ENCODE measurements at regions not wholly inside any gene's neighbourhood (a gene's known extent, or its start where the extent isn't known, plus 50 kb on each side); places are given as distances from the start of the nearest gene placed in this dataset.

- Histone ChIP-seq H3K4me1 (ENCODE audit: insufficient read depth, low read length) (no peaks in the 10 kb centered on the region), H3K27me3 (ENCODE audit: control insufficient read depth in 1 of 2, insufficient read depth in 2 of 2, low read length in 2 of 2) (no peaks in the 10 kb centered on the region), H3K4me3 (ENCODE audit: low read length) (no peak overlapping the region), H3K27ac (ENCODE audit: low read depth in 1 of 2, low read length in 2 of 2) (no peak overlapping the region), H3K36me3 (ENCODE audit: insufficient read depth, low read length) (no peaks in the 10 kb centered on the region), H3K9me3 (ENCODE audit: control insufficient read depth in 1 of 2, insufficient read depth in 1 of 2, low read length in 2 of 2) (no peaks in the 10 kb centered on the region)
- Mint-ChIP-seq H3K27ac (no peak overlapping the region), H3K9me3 (no peaks in the 10 kb centered on the region), H3K4me1 (ENCODE audit: low read depth) (no peaks in the 10 kb centered on the region), H3K4me3 (no peak overlapping the region), H3K36me3 (ENCODE audit: low read depth) (no peaks in the 10 kb centered on the region), H3K27me3 (no peaks in the 10 kb centered on the region)
- intact Hi-C loops (cut with DNase I, micrococcal nuclease) = no loop called here
- CTCF ChIA-PET = no interaction called here
- POLR2A ChIA-PET = no interaction called here
- TF ChIP-seq, protein P1, sequence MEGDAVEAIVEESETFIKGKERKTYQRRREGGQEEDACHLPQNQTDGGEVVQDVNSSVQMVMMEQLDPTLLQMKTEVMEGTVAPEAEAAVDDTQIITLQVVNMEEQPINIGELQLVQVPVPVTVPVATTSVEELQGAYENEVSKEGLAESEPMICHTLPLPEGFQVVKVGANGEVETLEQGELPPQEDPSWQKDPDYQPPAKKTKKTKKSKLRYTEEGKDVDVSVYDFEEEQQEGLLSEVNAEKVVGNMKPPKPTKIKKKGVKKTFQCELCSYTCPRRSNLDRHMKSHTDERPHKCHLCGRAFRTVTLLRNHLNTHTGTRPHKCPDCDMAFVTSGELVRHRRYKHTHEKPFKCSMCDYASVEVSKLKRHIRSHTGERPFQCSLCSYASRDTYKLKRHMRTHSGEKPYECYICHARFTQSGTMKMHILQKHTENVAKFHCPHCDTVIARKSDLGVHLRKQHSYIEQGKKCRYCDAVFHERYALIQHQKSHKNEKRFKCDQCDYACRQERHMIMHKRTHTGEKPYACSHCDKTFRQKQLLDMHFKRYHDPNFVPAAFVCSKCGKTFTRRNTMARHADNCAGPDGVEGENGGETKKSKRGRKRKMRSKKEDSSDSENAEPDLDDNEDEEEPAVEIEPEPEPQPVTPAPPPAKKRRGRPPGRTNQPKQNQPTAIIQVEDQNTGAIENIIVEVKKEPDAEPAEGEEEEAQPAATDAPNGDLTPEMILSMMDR (IDR thresholded peaks at IDR 0.05) = no peak
- ATAC-seq (ENCODE audit: poor library complexity) (no peak), DNase-seq (no peak)
Measured at GRCh38 chr3:104835376-104835775, 531.3 kb upstream of the ALCAM start.

DNA sequence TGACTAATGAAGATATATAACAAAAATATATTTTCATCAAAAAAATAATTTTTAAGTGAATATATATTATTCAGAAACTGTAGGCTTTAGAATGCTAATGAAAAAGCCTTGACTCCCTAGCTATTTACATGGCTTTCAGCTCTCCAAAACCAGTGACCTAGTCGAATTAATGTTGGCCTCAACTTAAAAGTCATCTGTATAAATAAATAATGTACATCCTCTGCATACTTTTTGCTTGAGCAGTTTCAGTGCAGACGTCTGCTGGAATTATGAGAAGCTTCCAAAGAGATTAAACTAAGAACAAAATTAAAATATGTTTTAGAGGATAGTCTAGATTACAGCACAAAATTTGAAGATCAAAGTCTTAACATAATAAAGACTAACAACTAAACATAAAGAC is 520.4 kb upstream of the ALCAM start:
- ChIA-PET POLR2A (no interaction called here), CTCF (no interaction called here)
- H3K9me3 Mint-ChIP-seq = peaks cover 10% of the 10 kb centered on the region
- intact Hi-C loops (cut with DNase I, micrococcal nuclease) = no loop called here
- Histone ChIP-seq H3K27ac (ENCODE audit: low read depth in 1 of 2, low read length in 2 of 2) (no peak overlapping the region), H3K36me3 (ENCODE audit: insufficient read depth, low read length) (no peaks in the 10 kb centered on the region), H3K27me3 (ENCODE audit: control insufficient read depth in 1 of 2, insufficient read depth in 2 of 2, low read length in 2 of 2) (no peaks in the 10 kb centered on the region), H3K4me1 (ENCODE audit: insufficient read depth, low read length) (no peaks in the 10 kb centered on the region), H3K4me3 (ENCODE audit: low read length) (no peak overlapping the region), H3K9me3 (ENCODE audit: control insufficient read depth in 1 of 2, insufficient read depth in 1 of 2, low read length in 2 of 2) (peaks cover 0 to 6% of the 10 kb centered on the region in 2 experiments)
- no peaks in the 10 kb centered on the region for H3K27me3 Mint-ChIP-seq
- DNase-seq (no peak), ATAC-seq (ENCODE audit: poor library complexity) (no peak)
- no peak overlapping the region for H3K4me3 Mint-ChIP-seq
- H3K36me3 Mint-ChIP-seq (ENCODE audit: low read depth) = no peaks in the 10 kb centered on the region
- no peak overlapping the region for H3K27ac Mint-ChIP-seq
- no peaks in the 10 kb centered on the region for H3K4me1 Mint-ChIP-seq (ENCODE audit: low read depth)
- TF ChIP-seq, protein P1 (IDR thresholded peaks at IDR 0.05) = no peak

DNA sequence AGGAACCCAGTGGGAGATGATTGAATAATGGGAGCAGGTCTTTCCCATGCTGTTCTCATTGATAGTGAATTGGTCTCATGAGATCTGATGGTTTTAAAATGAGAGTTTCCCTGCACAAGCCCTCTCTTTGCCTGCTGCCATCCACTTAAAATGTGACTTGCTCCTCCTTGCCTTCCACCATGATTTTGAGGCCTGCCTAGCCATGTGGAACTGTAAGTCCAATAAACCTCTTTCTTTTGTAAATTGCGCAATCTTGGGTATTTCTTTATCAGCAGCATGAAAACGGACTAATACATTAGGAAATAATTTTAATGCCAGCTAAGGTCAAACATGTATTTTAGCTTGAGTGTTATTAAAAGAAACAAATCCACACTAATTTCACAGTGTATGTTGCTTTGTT is 517.6 kb upstream of the ALCAM start:
- ATAC-seq (ENCODE audit: poor library complexity) (no peak), DNase-seq (no peak)
- TF ChIP-seq, protein P1 (IDR thresholded peaks at IDR 0.05) = no peak
- Histone ChIP-seq H3K4me1 (ENCODE audit: insufficient read depth, low read length) (no peaks in the 10 kb centered on the region), H3K27me3 (ENCODE audit: control insufficient read depth in 1 of 2, insufficient read depth in 2 of 2, low read length in 2 of 2) (no peaks in the 10 kb centered on the region), H3K9me3 (ENCODE audit: control insufficient read depth in 1 of 2, insufficient read depth in 1 of 2, low read length in 2 of 2) (peaks cover 0 to 6% of the 10 kb centered on the region in 2 experiments), H3K4me3 (ENCODE audit: low read length) (no peak overlapping the region), H3K27ac (ENCODE audit: low read depth in 1 of 2, low read length in 2 of 2) (no peak overlapping the region), H3K36me3 (ENCODE audit: insufficient read depth, low read length) (no peaks in the 10 kb centered on the region)
- Mint-ChIP-seq H3K27ac (no peak overlapping the region), H3K36me3 (ENCODE audit: low read depth) (no peaks in the 10 kb centered on the region), H3K27me3 (no peaks in the 10 kb centered on the region), H3K4me1 (ENCODE audit: low read depth) (no peaks in the 10 kb centered on the region), H3K9me3 (peaks cover 8% of the 10 kb centered on the region), H3K4me3 (no peak overlapping the region)
- CTCF ChIA-PET = no interaction called here
- intact Hi-C loops (cut with DNase I, micrococcal nuclease) = no loop called here
- POLR2A ChIA-PET = interaction anchor here (0.5 kb wide), 1 partner anchor 179 kb away, joined by 3 read pairs; no protein-coding TSS in a partner anchor
